K562 (cell line): ENCODE measurements at regions not wholly inside any gene's neighbourhood (a gene's known extent, or its start where the extent isn't known, plus 50 kb on each side); places are given as distances from the start of the nearest gene placed in this dataset.

Experiments used
- ATAC-seq: fragments of 200-7000 bp; cut with Tn5 transposase; 3 replicates; pipeline ENCODE4 v1.9.1; 2020; ENCODE audit warnings: moderate library complexity
- BruUV-seq: library from RNA; stranded (reverse); fragments of 400-500 nt; replicated peaks from 2 replicates; lab custom pipeline; 2021; lab: Mats Ljungman, UMichigan
- CTCF ChIA-PET: fragments of 300-600 bp; formaldehyde crosslinking; extraction: SDS; loops from one replicate; lab custom pipeline; 2021; ENCODE audit warnings: low intra/inter-chr PET ratio; lab: Yijun Ruan, JAX
- POLR2A ChIA-PET: fragments of 300-600, 350-650 bp; sonication (Branson Sonifier 250); formaldehyde crosslinking; extraction: SDS; loops from one replicate; lab custom pipeline; 2021; ENCODE audit warnings: antibody characterized with exemption, inconsistent platforms; lab: Yijun Ruan, JAX
- DNase-seq, 4 experiments: peaks; one replicate each; pipeline versions ENCODE4 v3.0.0 to v3.0.0-alpha.2; 2011 to 2018; ENCODE audit warnings: low spot score in 3 of 4, mixed read lengths in 3 of 4; ENCODE audit errors: extremely low read depth in 1 of 4
- FAIRE-seq: peaks from 2 replicates; lab custom pipeline; 2011; peaks lifted over from hg19 to GRCh38; lab: Jason Lieb, UNC
- H2AFZ ChIP-seq: 2 replicates; pipeline ENCODE4 v1.6.0; 2011; ENCODE audit warnings: low read depth, low read length, control low read depth, inconsistent platforms
- H3K27ac ChIP-seq: fragments of 200-600 bp; 3 replicates; pipeline ENCODE4 v1.8.0; 2011; ENCODE audit warnings: low read depth, mild to moderate bottlenecking, control low read depth, inconsistent platforms, low read length, moderate library complexity, mixed read lengths; ENCODE audit errors: extremely low read depth
- H3K27me3 ChIP-seq, 2 experiments: fragments of 300-600 bp in 1 of 2; 2 replicates in 1 of 2; 3 replicates in 1 of 2; pipeline versions ENCODE4 v1.6.0 to v1.8.0; 2011; ENCODE audit warnings: inconsistent platforms in 2 of 2, low read length in 2 of 2, mild to moderate bottlenecking in 1 of 2, mixed read lengths in 1 of 2, moderate library complexity in 1 of 2; ENCODE audit not compliant: control insufficient read depth in 2 of 2, insufficient read depth in 2 of 2
- H3K36me3 ChIP-seq: fragments of 300-600 bp; 3 replicates; pipeline ENCODE4 v1.8.0; 2011; ENCODE audit warnings: mild to moderate bottlenecking, low read length, inconsistent platforms; ENCODE audit not compliant: control insufficient read depth, insufficient read depth
- H3K4me1 ChIP-seq, 2 experiments: fragments of 200-600 bp in 1 of 2; replicated peaks in 1 of 2; 2 replicates in 1 of 2; 3 replicates in 1 of 2; pipeline versions ENCODE4 v1.5.1 to v1.8.0; 2011; ENCODE audit warnings: inconsistent platforms in 2 of 2, low read length in 2 of 2, mild to moderate bottlenecking in 1 of 2, mixed read lengths in 1 of 2, moderate library complexity in 1 of 2; ENCODE audit not compliant: control insufficient read depth in 2 of 2, insufficient read depth in 2 of 2
- H3K4me2 ChIP-seq: 2 replicates; pipeline ENCODE4 v1.6.1; 2011; ENCODE audit warnings: low read length, control low read depth, inconsistent platforms, mixed read lengths; ENCODE audit not compliant: insufficient read depth
- H3K4me3 ChIP-seq: fragments of 200-600 bp; sonication (generic), shearing (Covaris generic); 2 replicates; pipeline ENCODE4 v1.5.1; 2016; ENCODE audit warnings: control low read depth, inconsistent platforms
- H3K79me2 ChIP-seq: fragments of 200-600 bp; 3 replicates; pipeline ENCODE4 v1.8.0; 2011; ENCODE audit warnings: low read length, inconsistent platforms; ENCODE audit not compliant: control insufficient read depth, insufficient read depth
- H3K9ac ChIP-seq, 2 experiments: 2 replicates each; pipeline versions ENCODE4 v1.6.0 to v1.6.1; 2011; ENCODE audit warnings: low read depth in 2 of 2, low read length in 2 of 2, control low read depth in 1 of 2, inconsistent platforms in 1 of 2, mild to moderate bottlenecking in 1 of 2, mixed read lengths in 1 of 2; ENCODE audit not compliant: insufficient read depth in 1 of 2
- H3K9me1 ChIP-seq: one replicate; pipeline ENCODE4 v1.6.0; 2011; ENCODE audit warnings: inconsistent platforms, mild to moderate bottlenecking, low read length, moderate library complexity; ENCODE audit not compliant: control insufficient read depth, insufficient read depth
- H3K9me3 ChIP-seq: replicated peaks from 2 replicates; pipeline ENCODE4 v1.5.1; 2011; ENCODE audit warnings: low read depth, low read length, inconsistent platforms; ENCODE audit not compliant: control insufficient read depth, insufficient read depth
- H4K20me1 ChIP-seq: replicated peaks from 2 replicates; pipeline ENCODE4 v1.6.1; 2011; ENCODE audit warnings: low read length, inconsistent platforms, mixed read lengths; ENCODE audit not compliant: control insufficient read depth, insufficient read depth
- BRF2 ChIP-seq: IDR thresholded peaks from 3 replicates; pipeline ENCODE4 v1.6.1; 2011; ENCODE audit warnings: borderline replicate concordance, mild to moderate bottlenecking; ENCODE audit not compliant: insufficient read length, insufficient read depth
- CCAR2 ChIP-seq: fragments of 200-400 bp; formaldehyde crosslinking; IDR thresholded peaks from 2 replicates; pipeline ENCODE4 v1.6.1; 2017; ENCODE audit warnings: mild to moderate bottlenecking, low read depth, low read length
- CHD1 ChIP-seq: fragments of 200-600 bp; sonication (generic); IDR thresholded peaks from one replicate; pipeline ENCODE4 v1.6.1; 2012; ENCODE audit warnings: mild to moderate bottlenecking, moderate library complexity, low read length, inconsistent platforms
- CTBP1 ChIP-seq: fragments of 450-650 bp; IDR thresholded peaks from 2 replicates; pipeline ENCODE4 v1.6.1; 2016; ENCODE audit warnings: borderline replicate concordance
- DDX20 ChIP-seq: fragments of 450-650 bp; IDR thresholded peaks from 2 replicates; pipeline ENCODE4 v1.6.1; 2016; ENCODE audit warnings: missing genetic modification characterization, low read depth, mild to moderate bottlenecking, missing compliant biosample characterization, moderate library complexity
- EGR1 ChIP-seq: fragments of 450-650 bp; conservative IDR thresholded peaks from 2 replicates; pipeline ENCODE4 v1.6.1; 2017; ENCODE audit warnings: mild to moderate bottlenecking
- ESRRA ChIP-seq: fragments of 450-650 bp; IDR thresholded peaks from 2 replicates; pipeline ENCODE4 v1.6.1; 2014; ENCODE audit warnings: low read depth, mild to moderate bottlenecking, moderate library complexity, borderline replicate concordance
- HCFC1 ChIP-seq: IDR thresholded peaks from 2 replicates; pipeline ENCODE4 v1.6.1; 2012; ENCODE audit warnings: low read depth, low read length, improper control_type of control experiment
- IRF1 ChIP-seq: sonication (generic); formaldehyde crosslinking; IDR thresholded peaks from 2 replicates; pipeline ENCODE4 v1.8.0; 2022; ENCODE audit warnings: missing genetic modification reagents, mild to moderate bottlenecking, borderline replicate concordance
- KLF13 ChIP-seq: fragments of 450-650 bp; IDR thresholded peaks from 2 replicates; pipeline ENCODE4 v1.6.1; 2016; ENCODE audit warnings: missing genetic modification characterization, low read depth, mild to moderate bottlenecking, missing compliant biosample characterization, moderate library complexity, borderline replicate concordance
- MAFK ChIP-seq: IDR thresholded peaks from 2 replicates; pipeline ENCODE4 v1.6.1; 2011; ENCODE audit warnings: low read length, improper control_type of control experiment
- MEF2A ChIP-seq: IDR thresholded peaks from 2 replicates; pipeline ENCODE4 v1.6.1; 2011; ENCODE audit warnings: low read depth, mild to moderate bottlenecking, low read length, moderate library complexity; ENCODE audit not compliant: control insufficient read depth
- MXD1 ChIP-seq: fragments of 250-450 bp; sonication (Bioruptor Pico); IDR thresholded peaks from 2 replicates; pipeline ENCODE4 v1.8.0; 2021; ENCODE audit warnings: borderline replicate concordance, mild to moderate bottlenecking, moderate library complexity; ENCODE audit not compliant: poor library complexity, severe bottlenecking
- SMC3 ChIP-seq: conservative IDR thresholded peaks from 2 replicates; pipeline ENCODE4 v1.6.1; 2011; ENCODE audit warnings: low read depth, low read length, improper control_type of control experiment; ENCODE audit not compliant: insufficient read depth
- SOX6 ChIP-seq: fragments of 450-650 bp; IDR thresholded peaks from 2 replicates; pipeline ENCODE4 v1.6.1; 2014; ENCODE audit warnings: mild to moderate bottlenecking
- TAL1 ChIP-seq: fragments of 450-650 bp; IDR thresholded peaks from 2 replicates; pipeline ENCODE4 v1.6.1; 2016; ENCODE audit warnings: mild to moderate bottlenecking
- ZMIZ1 ChIP-seq, 2 experiments: fragments of 150-350 bp in 1 of 2; IDR thresholded peaks; 2 replicates each; pipeline ENCODE4 v1.6.1; 2012 to 2016; ENCODE audit warnings: low read depth in 2 of 2, low read length in 2 of 2, mild to moderate bottlenecking in 1 of 2, moderate library complexity in 1 of 2
- ZNF197 ChIP-seq: fragments of 200-800 bp; sonication (Bioruptor generic); IDR thresholded peaks from 2 replicates; pipeline ENCODE4 v1.6.1; 2016; ENCODE audit warnings: low read depth, missing genetic modification characterization, missing compliant biosample characterization
- ZNF232 ChIP-seq: sonication (generic); formaldehyde crosslinking; IDR thresholded peaks from 2 replicates; pipeline ENCODE4 v1.8.0; 2022; ENCODE audit warnings: mild to moderate bottlenecking, missing genetic modification reagents
- WGBS: fragments of 100-300 bp; shearing (Covaris generic); methylation state at CpG from one replicate; pipeline ENCODE4 v1.1.6; 2016; ENCODE audit warnings: low coverage, mixed read lengths; ENCODE audit not compliant: insufficient coverage; ENCODE audit errors: missing lambda C conversion rate; 5-methylcytosine and 5-hydroxymethylcytosine counted together
- in situ Hi-C: fragments of 300-500 bp; cut with MboI; formaldehyde crosslinking; loops from 4 replicates; pipeline ENCODE4 v1.15.0; 2018; ENCODE audit warnings: inconsistent platforms, mixed read lengths
- intact Hi-C: fragments of 100-400 bp; cut with micrococcal nuclease; formaldehyde crosslinking; loops from 2 replicates; pipeline ENCODE4 v1.14.2; 2022

- POLR2A ChIA-PET, result no interaction called here
- FAIRE-seq, result no peak
- TF ChIP-seq MXD1 (no peak), MEF2A (no peak), DDX20 (tag) (no peak), SOX6 (no peak), MAFK (no peak), EGR1 (no peak), CHD1 (no peak), ZNF197 (no peak), ESRRA (no peak), HCFC1 (no peak), CTBP1 (no peak), ZNF232 (CRISPR knock-in tag) (no peak), KLF13 (no peak), TAL1 (no peak), BRF2 (no peak), SMC3 (no peak), CCAR2 (no peak), ZMIZ1 (IDR thresholded peaks at IDR 0.05; ENCODE audit: low read depth in 2 of 2, low read length in 2 of 2) (no peak), IRF1 (CRISPR knock-in tag) (no peak)
These were observed 364.2 kb downstream of the NYAP2 start for GRCh38 chr2:225763711-225764110.

More at GRCh38 chr2:225763711-225764110, 364.2 kb downstream of the NYAP2 start:
- Histone ChIP-seq H3K27me3 (no peaks in the 10 kb centered on the region), H2AFZ (no peak overlapping the region), H3K4me2 (no peak overlapping the region), H3K27ac (no peak overlapping the region), H3K4me3 (no peak overlapping the region), H3K9me3 (no peaks in the 10 kb centered on the region), H3K9me1 (no peaks in the 10 kb centered on the region), H3K36me3 (no peaks in the 10 kb centered on the region), H4K20me1 (no peaks in the 10 kb centered on the region), H3K79me2 (no peaks in the 10 kb centered on the region), H3K4me1 (no peaks in the 10 kb centered on the region), H3K9ac (no peak overlapping the region)
- CTCF ChIA-PET, result no interaction called here
- WGBS, result 0% methylated on average over 1 of the region's 2 CpGs
- intact Hi-C loops (no loop called here), in situ Hi-C loops (no loop called here)
- ATAC-seq (no peak), DNase-seq (no peak)
- no TSS peak for BruUV-seq
